ENCODE measurements at regions not wholly inside any gene's neighbourhood (a gene's known extent, or its start where the extent isn't known, plus 50 kb on each side); places are given as distances from the start of the nearest gene placed in this dataset.

DNA sequence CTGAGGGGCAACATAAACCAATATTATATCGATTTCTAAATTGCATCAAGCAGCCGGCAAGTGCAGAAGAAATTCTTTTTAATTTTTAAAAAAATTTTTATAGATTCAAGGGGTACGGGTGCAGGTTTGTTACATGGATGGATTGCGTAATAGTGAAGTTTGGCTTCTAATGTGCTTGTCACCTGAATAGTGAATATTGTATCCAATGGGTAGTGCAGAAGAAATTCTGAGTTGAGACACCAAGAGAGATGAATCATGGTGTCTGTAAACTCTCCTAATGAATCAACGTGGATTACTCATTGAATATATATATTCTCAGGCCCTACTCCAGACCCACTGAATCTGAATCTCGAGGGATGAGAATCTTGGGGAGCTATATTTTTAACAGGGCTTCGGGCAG is 253.7 kb upstream of the FOXD3 start:
- Mint-ChIP-seq H3K4me1 (no peaks in the 10 kb centered on the region), H3K27ac (no peak overlapping the region), H3K4me3 (no peak overlapping the region), H3K9me3 (peaks cover 0 to 2% of the 10 kb centered on the region in 2 donors), H3K27me3 (ENCODE audit: low read depth in 2 of 2) (peaks cover 16 to 26% of the 10 kb centered on the region in 2 donors), H3K36me3 (no peaks in the 10 kb centered on the region)
- Histone ChIP-seq H3K9me3 (ENCODE audit: control insufficient read depth, insufficient read depth, low read length) (no peaks in the 10 kb centered on the region), H3K27ac (ENCODE audit: low read length) (no peak overlapping the region), H3K4me3 (ENCODE audit: low read length) (no peak overlapping the region), H3K4me1 (ENCODE audit: control insufficient read depth, insufficient read depth, low read length) (no peaks in the 10 kb centered on the region), H3K27me3 (ENCODE audit: control insufficient read depth, insufficient read depth, low read length) (peaks cover 9% of the 10 kb centered on the region), H3K36me3 (ENCODE audit: control insufficient read depth, insufficient read depth, low read length) (no peaks in the 10 kb centered on the region)
- TF ChIP-seq, protein P1, sequence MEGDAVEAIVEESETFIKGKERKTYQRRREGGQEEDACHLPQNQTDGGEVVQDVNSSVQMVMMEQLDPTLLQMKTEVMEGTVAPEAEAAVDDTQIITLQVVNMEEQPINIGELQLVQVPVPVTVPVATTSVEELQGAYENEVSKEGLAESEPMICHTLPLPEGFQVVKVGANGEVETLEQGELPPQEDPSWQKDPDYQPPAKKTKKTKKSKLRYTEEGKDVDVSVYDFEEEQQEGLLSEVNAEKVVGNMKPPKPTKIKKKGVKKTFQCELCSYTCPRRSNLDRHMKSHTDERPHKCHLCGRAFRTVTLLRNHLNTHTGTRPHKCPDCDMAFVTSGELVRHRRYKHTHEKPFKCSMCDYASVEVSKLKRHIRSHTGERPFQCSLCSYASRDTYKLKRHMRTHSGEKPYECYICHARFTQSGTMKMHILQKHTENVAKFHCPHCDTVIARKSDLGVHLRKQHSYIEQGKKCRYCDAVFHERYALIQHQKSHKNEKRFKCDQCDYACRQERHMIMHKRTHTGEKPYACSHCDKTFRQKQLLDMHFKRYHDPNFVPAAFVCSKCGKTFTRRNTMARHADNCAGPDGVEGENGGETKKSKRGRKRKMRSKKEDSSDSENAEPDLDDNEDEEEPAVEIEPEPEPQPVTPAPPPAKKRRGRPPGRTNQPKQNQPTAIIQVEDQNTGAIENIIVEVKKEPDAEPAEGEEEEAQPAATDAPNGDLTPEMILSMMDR (IDR thresholded peaks at IDR 0.05): no peak
- 90% methylated on average over 5 of the region's 7 CpGs for WGBS (ENCODE audit: insufficient coverage)
- DNase-seq (no peak), ATAC-seq (no peak)
- intact Hi-C loops (cut with micrococcal nuclease): no loop called here

DNA sequence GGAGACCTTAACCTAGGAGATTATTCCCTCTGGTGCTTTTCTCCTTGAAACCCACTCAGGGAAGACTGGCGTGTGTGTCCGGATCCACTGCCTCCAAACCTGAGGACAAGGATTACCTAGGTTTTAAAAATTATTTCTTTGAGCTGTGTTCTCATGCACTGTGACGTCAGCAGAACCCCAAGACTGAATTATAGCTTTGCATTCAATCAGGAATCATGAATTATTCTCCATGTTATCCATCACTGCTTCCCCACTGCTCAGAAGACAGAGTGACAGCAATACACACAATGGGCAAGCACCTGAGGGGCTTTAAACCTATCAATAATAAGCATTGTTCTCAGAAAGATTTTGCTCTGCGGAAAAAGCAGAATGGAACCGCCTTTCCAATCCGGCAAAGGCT is 253.2 kb upstream of the FOXD3 start:
- H3K4me1 Mint-ChIP-seq: no peaks in the 10 kb centered on the region
- intact Hi-C loops (cut with micrococcal nuclease): no loop called here
- H3K36me3 Mint-ChIP-seq: no peaks in the 10 kb centered on the region
- H3K27me3 Mint-ChIP-seq (ENCODE audit: low read depth in 2 of 2): peaks cover 16 to 26% of the 10 kb centered on the region in 2 donors
- no peak for ATAC-seq
- 92% methylated on average over 6 of the region's 6 CpGs for WGBS (ENCODE audit: insufficient coverage)
- H3K27me3 ChIP-seq (ENCODE audit: control insufficient read depth, insufficient read depth, low read length): peaks cover 9% of the 10 kb centered on the region
- no peak for DNase-seq
- no peaks in the 10 kb centered on the region for H3K36me3 ChIP-seq (ENCODE audit: control insufficient read depth, insufficient read depth, low read length)
- TF ChIP-seq, protein P1 (IDR thresholded peaks at IDR 0.05): no peak
- H3K4me3 ChIP-seq (ENCODE audit: low read length): no peak overlapping the region
- H3K9me3 ChIP-seq (ENCODE audit: control insufficient read depth, insufficient read depth, low read length): no peaks in the 10 kb centered on the region
- no peaks in the 10 kb centered on the region for H3K4me1 ChIP-seq (ENCODE audit: control insufficient read depth, insufficient read depth, low read length)
- H3K4me3 Mint-ChIP-seq: no peak overlapping the region
- H3K27ac Mint-ChIP-seq: no peak overlapping the region
- peaks cover 0 to 2% of the 10 kb centered on the region in 2 donors for H3K9me3 Mint-ChIP-seq
- H3K27ac ChIP-seq (ENCODE audit: low read length): no peak overlapping the region

DNA sequence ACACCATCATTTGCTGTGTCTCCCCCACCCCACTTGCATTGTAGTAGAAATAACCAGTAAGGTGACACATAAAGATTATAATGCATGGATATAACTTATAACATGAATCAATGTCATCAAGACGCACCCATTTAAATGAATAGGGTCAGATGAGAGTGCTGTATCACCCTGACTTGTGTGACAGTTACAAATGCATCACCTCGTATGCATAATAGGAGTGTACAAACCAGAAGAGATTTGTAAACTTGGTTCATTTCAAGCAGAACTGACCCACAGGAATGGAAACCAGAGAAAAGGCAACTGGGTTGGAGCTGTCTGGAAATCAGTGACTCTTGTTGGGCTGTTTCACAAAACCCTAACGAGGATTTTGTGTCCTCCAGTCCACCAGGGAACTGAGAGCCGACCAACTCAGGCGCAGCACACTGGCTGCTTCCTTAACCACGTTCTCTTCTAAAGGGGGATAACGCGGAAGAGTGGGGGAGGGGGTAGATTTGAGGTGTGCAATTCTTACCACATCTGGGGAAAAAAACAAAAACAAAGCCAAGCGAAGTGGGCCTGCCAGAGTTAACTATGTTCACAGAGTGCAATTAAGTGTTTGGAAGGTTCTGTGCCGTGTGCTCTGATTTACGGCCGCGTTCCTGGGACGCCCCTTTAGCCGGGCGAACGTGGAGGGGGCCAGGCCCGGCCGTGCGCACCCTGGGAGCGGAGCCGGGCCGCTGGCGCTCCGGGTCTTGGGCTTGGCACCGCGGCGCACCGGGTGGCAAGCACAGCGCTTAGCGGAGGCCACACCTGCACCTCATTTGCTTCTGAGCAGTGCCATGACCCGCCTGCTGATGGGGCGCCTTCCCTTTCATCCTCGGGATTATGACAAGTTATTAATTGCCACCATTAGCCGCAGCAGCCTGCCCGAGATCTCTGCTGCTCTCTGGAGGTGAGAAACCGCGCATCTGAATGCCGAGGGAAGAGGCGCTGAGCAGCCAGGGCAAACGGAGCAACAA is 248.8 kb upstream of the FOXD3 start:
- H3K4me3 ChIP-seq (ENCODE audit: low read length): no peak overlapping the region
- H3K9me3 Mint-ChIP-seq: peaks cover 3 to 10% of the 10 kb centered on the region in 2 donors
- H3K4me1 ChIP-seq (ENCODE audit: control insufficient read depth, insufficient read depth, low read length): no peaks in the 10 kb centered on the region
- H3K36me3 ChIP-seq (ENCODE audit: control insufficient read depth, insufficient read depth, low read length): no peaks in the 10 kb centered on the region
- H3K27me3 Mint-ChIP-seq (ENCODE audit: low read depth in 2 of 2): peaks cover 33 to 38% of the 10 kb centered on the region in 2 donors
- TF ChIP-seq, protein P1 (IDR thresholded peaks at IDR 0.05): no peak
- H3K27me3 ChIP-seq (ENCODE audit: control insufficient read depth, insufficient read depth, low read length): peaks cover 12% of the 10 kb centered on the region
- H3K9me3 ChIP-seq (ENCODE audit: control insufficient read depth, insufficient read depth, low read length): peaks cover 2% of the 10 kb centered on the region
- intact Hi-C loops (cut with micrococcal nuclease): no loop called here
- H3K4me3 Mint-ChIP-seq: no peak overlapping the region
- ATAC-seq (no peak), DNase-seq (no peak)
- H3K36me3 Mint-ChIP-seq: peaks cover 6% of the 10 kb centered on the region
- H3K27ac Mint-ChIP-seq: no peak overlapping the region
- H3K4me1 Mint-ChIP-seq: no peaks in the 10 kb centered on the region
- H3K27ac ChIP-seq (ENCODE audit: low read length): no peak overlapping the region
- 7% methylated on average over 41 of the region's 41 CpGs for WGBS (ENCODE audit: insufficient coverage)

Data from natural killer cell (primary cell).